ENCODE measurements at regions not wholly inside any gene's neighbourhood (a gene's known extent, or its start where the extent isn't known, plus 50 kb on each side); places are given as distances from the start of the nearest gene placed in this dataset.

DNA sequence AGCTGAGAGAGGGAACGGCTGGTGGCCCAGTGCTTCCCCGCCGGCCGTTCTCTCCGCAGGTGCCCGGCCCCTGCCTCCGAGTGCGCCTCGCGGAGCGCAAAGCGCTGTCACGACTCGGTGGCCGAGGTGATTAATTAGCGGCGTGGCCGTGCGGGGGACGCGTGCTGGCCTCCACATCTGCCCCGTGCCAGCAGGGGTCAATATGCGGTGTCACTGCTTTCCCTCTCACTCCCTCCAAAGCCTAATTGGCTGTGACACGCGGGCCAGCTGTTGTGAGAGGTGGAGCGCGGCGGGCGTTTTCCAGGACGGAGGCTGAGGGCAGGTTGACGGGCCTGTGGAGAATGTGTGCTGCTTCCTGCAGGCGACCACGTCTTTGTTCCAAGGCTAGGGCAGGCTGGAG is 239.0 kb downstream of the LMX1A start:
- TF ChIP-seq POLR2A (IDR thresholded peaks at IDR 0.05; ENCODE audit: low read length) (no peak), GATA1 (IDR thresholded peaks at IDR 0.05; ENCODE audit: low read depth, low read length) (no peak)

All from erythroblast (primary cell).